ENCODE measurements at regions not wholly inside any gene's neighbourhood (a gene's known extent, or its start where the extent isn't known, plus 50 kb on each side); places are given as distances from the start of the nearest gene placed in this dataset.

DNA sequence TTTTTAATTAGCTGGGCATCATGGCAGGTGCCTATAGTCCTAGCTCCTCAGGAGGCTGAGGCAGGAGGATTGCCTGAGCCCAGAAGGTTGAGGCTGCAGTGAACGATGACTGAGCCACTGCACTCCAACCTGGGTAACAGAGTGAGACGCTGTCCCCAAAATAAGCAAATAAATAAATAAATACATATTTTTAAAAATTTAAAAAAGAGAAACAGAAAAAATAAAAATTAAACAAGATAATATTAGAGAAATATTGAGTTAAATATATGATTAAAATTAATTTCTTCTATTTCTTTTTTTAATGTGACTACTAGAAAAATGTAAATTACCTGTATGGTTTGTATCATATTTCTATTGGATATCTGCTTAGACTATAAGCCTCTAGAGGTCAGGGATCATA lies 59.3 kb upstream of the ATP1A1 start:
- FAIRE-seq: no peak
- no peak overlapping the region for H3K27ac ChIP-seq (ENCODE audit: control insufficient read depth, insufficient read depth, low read length)
- dilution Hi-C loops (cut with MboI; ENCODE audit: extremely low pct_ligation_motif_present, low sequenced_read_pairs): no loop called here
- no peaks in the 10 kb centered on the region for H4K20me1 ChIP-seq (ENCODE audit: control insufficient read depth, extremely low read depth, insufficient read depth, low read length)
- no peak overlapping the region for H3K9ac ChIP-seq (ENCODE audit: control insufficient read depth, extremely low read depth, insufficient read depth, low read length)
- H3K4me1 ChIP-seq (ENCODE audit: control insufficient read depth, extremely low read depth, insufficient read depth, low read length): peaks cover 12% of the 10 kb centered on the region
- no peak overlapping the region for H2AFZ ChIP-seq (ENCODE audit: control insufficient read depth, low read length)
- no peak overlapping the region for H3K4me3 ChIP-seq (ENCODE audit: control insufficient read depth in 2 of 3, extremely low read depth in 1 of 3, insufficient read depth in 2 of 3, low read depth in 1 of 3, low read length in 3 of 3)
- H3K27me3 ChIP-seq (ENCODE audit: control insufficient read depth, extremely low read depth, insufficient read depth, low read length): no peaks in the 10 kb centered on the region
- H3K9me3 ChIP-seq (ENCODE audit: control insufficient read depth, low read depth, low read length): no peaks in the 10 kb centered on the region
- no peak for TF ChIP-seq EZH2 (IDR thresholded peaks at IDR 0.05; ENCODE audit: low read length)
- TF ChIP-seq, protein P1, sequence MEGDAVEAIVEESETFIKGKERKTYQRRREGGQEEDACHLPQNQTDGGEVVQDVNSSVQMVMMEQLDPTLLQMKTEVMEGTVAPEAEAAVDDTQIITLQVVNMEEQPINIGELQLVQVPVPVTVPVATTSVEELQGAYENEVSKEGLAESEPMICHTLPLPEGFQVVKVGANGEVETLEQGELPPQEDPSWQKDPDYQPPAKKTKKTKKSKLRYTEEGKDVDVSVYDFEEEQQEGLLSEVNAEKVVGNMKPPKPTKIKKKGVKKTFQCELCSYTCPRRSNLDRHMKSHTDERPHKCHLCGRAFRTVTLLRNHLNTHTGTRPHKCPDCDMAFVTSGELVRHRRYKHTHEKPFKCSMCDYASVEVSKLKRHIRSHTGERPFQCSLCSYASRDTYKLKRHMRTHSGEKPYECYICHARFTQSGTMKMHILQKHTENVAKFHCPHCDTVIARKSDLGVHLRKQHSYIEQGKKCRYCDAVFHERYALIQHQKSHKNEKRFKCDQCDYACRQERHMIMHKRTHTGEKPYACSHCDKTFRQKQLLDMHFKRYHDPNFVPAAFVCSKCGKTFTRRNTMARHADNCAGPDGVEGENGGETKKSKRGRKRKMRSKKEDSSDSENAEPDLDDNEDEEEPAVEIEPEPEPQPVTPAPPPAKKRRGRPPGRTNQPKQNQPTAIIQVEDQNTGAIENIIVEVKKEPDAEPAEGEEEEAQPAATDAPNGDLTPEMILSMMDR (optimal IDR thresholded peaks at IDR 0.05 in 1 of 3, IDR thresholded peaks at IDR 0.05 in 1 of 3, conservative IDR thresholded peaks at IDR 0.05 in 1 of 3; ENCODE audit: extremely low read depth in 1 of 3, insufficient read depth in 2 of 3, low read length in 3 of 3): no peak
- DNase-seq (ENCODE audit: low read depth, low spot score): no peak
- no peaks in the 10 kb centered on the region for H3K9me1 ChIP-seq (ENCODE audit: control insufficient read depth, extremely low read depth, insufficient read depth, low read length)
- H3K36me3 ChIP-seq (ENCODE audit: control insufficient read depth in 2 of 2, extremely low read depth in 1 of 2, insufficient read depth in 2 of 2, low read length in 2 of 2): no peaks in the 10 kb centered on the region
- no peak overlapping the region for H3K4me2 ChIP-seq (ENCODE audit: control insufficient read depth, extremely low read depth, insufficient read depth, low read depth, low read length)
- no peaks in the 10 kb centered on the region for H3K79me2 ChIP-seq (ENCODE audit: control insufficient read depth, insufficient read depth, low read length)

DNA sequence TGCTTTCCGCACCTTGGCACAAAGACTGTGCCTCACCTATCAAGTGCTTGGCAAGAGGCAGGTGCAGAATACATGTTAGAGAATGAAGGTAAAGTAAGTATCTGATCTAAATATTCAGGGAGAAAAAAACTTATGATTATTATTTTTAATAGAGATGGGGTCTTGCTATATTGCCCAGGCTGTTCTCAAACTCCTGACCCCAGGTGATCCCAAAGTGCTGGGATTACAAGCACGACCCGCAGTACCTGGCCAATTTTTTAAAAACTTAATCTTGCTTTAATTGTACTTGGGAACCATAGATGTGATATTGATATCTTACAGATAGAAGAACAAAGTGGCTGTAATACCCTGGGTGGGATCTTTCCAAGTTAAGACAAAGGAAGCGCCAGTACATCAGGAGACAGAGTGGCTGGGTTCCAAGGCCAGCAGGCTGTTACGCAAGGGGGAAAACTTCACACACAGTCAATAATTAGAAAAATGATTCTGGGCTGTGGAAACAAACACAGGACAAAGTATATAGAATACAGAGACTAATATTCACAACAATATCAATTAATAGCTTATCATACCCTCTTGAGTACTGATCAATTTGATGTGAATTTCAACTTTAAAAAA lies 58.6 kb upstream of the ATP1A1 start:
- no peak overlapping the region for H2AFZ ChIP-seq (ENCODE audit: control insufficient read depth, low read length)
- TF ChIP-seq, protein P1 (optimal IDR thresholded peaks at IDR 0.05 in 1 of 3, IDR thresholded peaks at IDR 0.05 in 1 of 3, conservative IDR thresholded peaks at IDR 0.05 in 1 of 3; ENCODE audit: extremely low read depth in 1 of 3, insufficient read depth in 2 of 3, low read length in 3 of 3): no peak
- TF ChIP-seq EZH2 (IDR thresholded peaks at IDR 0.05; ENCODE audit: low read length): no peak
- no peaks in the 10 kb centered on the region for H3K36me3 ChIP-seq (ENCODE audit: control insufficient read depth in 2 of 2, extremely low read depth in 1 of 2, insufficient read depth in 2 of 2, low read length in 2 of 2)
- DNase-seq (ENCODE audit: low read depth, low spot score) (no peak), FAIRE-seq (no peak)
- no peaks in the 10 kb centered on the region for H3K79me2 ChIP-seq (ENCODE audit: control insufficient read depth, insufficient read depth, low read length)
- H3K4me2 ChIP-seq (ENCODE audit: control insufficient read depth, extremely low read depth, insufficient read depth, low read depth, low read length): no peak overlapping the region
- H3K4me1 ChIP-seq (ENCODE audit: control insufficient read depth, extremely low read depth, insufficient read depth, low read length): peaks cover 12% of the 10 kb centered on the region
- dilution Hi-C loops (cut with MboI; ENCODE audit: extremely low pct_ligation_motif_present, low sequenced_read_pairs): no loop called here
- H4K20me1 ChIP-seq (ENCODE audit: control insufficient read depth, extremely low read depth, insufficient read depth, low read length): no peaks in the 10 kb centered on the region
- no peaks in the 10 kb centered on the region for H3K9me3 ChIP-seq (ENCODE audit: control insufficient read depth, low read depth, low read length)
- no peaks in the 10 kb centered on the region for H3K9me1 ChIP-seq (ENCODE audit: control insufficient read depth, extremely low read depth, insufficient read depth, low read length)
- no peak overlapping the region for H3K4me3 ChIP-seq (ENCODE audit: control insufficient read depth in 2 of 3, extremely low read depth in 1 of 3, insufficient read depth in 2 of 3, low read depth in 1 of 3, low read length in 3 of 3)
- H3K9ac ChIP-seq (ENCODE audit: control insufficient read depth, extremely low read depth, insufficient read depth, low read length): no peak overlapping the region
- H3K27me3 ChIP-seq (ENCODE audit: control insufficient read depth, extremely low read depth, insufficient read depth, low read length): no peaks in the 10 kb centered on the region
- H3K27ac ChIP-seq (ENCODE audit: control insufficient read depth, insufficient read depth, low read length): no peak overlapping the region
